ENCODE measurements at regions not wholly inside any gene's neighbourhood (a gene's known extent, or its start where the extent isn't known, plus 50 kb on each side); places are given as distances from the start of the nearest gene placed in this dataset.
A peak's percentile ranks its signal among the peaks of the same experiment; 100 is the strongest.
"Not testable (repeated sequence)": the region's sequence is repeated elsewhere in the genome, so short reads cannot be mapped to it uniquely, and the experiment has no call there.

DNA sequence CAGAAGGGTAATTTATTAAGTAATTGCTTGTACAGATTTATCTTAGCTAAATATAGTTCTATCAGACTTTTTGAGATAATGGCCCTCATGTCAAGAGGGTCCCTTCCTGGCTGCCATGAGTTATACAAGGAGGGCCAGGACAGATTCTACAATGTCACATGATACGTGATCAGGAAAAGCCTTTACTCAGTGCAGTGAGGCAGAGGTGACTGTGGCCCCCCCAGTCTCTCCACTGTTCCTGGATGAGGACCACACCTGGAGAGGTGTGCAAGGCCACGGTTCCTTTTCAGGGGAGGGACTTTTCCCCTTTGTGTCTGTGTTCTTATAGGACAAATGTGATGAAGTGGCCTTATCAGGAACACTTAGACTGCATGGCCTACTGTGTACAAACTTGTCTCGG lies 54.3 kb upstream of the LRCH1 start:
- no peak for DNase-seq

DNA sequence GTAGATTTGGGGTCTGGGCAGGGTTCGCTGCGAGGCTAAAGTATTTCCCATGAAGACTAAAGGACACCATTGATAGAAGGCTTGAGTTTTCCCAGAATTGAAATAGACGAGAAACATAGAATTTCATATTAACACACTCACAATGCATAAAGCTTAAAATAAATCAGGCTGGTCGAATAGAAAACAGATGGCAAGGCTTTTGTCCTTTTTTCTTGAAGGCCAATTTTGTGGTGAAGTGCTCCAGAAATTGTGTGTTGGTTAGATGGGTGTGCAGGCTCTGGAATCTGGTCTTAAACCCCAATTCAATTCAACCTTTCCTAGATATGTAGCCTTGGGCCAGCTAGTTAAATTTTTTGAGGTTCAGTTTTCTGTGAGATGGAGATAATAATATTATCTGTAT lies 56.9 kb upstream of the LRCH1 start:
- no peak for DNase-seq

DNA sequence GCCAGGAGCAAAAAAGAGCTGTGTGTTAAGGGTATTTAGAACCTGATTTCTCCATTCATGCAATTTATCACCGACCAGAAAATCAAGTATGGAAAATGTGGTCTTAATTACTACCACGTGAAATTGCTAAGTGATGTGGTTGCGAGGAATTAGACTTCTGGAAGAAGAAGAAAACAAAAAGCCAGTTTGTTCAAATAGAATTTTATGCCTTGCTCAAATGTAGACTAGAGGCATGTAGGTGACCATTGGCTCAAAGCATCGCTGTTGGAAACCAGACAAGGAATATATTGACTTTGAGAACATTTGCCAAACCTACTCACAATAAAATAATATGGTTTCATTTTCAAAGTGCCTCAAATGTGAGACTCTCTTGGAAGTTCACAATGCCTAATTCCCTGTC lies 57.3 kb upstream of the LRCH1 start:
- no peak for DNase-seq

DNA sequence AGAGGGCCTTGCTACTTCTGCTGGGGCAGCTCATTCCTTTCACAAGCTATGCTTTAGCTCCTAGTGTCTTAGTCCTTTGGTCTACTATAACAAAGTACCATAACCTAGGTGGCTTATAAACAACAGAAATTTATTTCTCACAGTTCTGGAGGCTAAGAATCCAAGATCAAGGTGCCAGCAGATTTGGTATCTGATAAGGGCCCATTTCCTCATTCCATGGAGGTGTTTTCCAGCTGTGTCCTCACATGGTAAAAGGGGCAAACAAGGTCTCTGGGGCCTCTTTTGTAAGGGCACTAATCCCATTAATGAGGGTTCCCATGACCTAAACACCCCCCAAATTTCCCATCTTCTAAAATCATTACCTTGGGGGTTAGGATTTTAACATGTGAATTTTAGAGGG lies 57.9 kb upstream of the LRCH1 start:
- DNase-seq: no peak

DNA sequence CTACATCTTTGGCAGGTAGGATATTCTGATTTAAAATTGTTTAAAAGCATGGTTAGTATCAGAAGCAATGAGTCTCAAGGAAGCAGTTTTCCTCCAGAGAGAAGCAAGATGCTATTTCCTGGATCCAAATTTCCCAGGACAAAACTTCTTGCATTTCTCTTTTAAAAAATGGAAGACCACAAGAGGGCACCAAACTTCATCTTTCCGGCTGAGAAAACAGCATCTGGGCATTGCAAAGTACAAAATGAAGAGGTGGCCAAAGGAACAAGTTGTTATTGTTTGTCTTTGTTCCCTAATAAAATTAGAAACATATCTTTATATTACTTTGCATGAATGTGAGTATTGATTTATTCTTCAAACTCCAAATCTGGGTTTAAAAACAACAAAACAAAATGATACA lies 60.0 kb upstream of the LRCH1 start:
- DNase-seq: peak; percentile 10 to 62

DNA sequence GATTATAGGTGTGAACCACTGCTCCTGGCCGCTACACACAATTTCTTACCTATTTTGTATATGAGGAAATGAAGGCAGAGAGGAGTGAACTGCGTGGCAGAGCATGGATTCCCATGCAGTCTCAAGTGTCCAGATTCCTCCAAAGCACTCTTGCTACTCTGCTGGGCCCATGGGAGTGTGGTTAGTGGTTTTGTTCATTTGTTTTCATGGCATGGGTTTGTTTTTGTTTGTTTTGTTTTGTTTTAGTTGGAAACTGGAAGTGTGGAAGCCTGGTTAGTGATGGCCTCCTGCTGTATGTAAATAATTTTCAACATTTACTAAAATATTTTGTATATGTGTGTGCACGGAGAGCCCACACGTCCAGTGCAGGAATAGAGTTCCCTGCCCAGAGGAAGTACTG lies 61.3 kb upstream of the LRCH1 start:
- no peak for DNase-seq

DNA sequence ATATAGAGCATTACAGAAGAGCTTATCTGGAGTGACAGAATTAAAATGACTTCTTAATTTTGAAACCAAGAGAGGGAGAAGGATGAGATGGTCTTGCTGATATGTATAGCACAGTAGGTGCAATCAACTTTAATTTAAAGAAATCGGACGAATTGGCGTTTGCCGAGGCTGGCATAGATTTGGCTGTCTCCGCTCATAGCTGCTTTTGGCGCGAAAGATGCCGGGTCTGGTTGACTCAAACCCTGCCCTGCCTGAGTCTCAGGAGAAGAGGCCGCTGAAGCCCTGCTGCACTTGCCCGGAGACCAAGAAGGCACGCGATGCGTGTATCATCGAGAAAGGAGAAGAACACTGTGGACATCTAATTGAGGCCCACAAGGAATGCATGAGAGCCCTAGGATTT lies 62.3 kb upstream of the LRCH1 start:
- not testable (repeated sequence) for DNase-seq

DNA sequence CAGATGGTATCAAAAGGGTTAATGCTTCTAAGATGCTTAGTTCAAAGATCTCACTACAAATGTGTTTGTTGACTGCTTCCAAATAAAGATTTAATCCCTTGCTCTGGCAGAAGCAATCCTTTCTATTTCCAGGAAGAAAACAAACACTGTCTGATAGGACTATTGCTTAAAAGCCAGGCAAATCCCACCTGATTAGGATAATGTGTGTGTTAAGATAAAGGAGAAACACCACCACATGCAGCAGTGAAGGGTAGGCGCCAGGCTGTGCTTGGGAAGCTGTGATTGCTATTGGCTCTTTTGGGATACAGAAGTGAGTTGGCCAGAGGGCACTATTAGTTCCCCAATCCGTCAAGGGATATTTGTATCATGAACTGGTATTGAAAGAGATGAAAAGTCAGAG lies 62.8 kb upstream of the LRCH1 start:
- no peak for DNase-seq

DNA sequence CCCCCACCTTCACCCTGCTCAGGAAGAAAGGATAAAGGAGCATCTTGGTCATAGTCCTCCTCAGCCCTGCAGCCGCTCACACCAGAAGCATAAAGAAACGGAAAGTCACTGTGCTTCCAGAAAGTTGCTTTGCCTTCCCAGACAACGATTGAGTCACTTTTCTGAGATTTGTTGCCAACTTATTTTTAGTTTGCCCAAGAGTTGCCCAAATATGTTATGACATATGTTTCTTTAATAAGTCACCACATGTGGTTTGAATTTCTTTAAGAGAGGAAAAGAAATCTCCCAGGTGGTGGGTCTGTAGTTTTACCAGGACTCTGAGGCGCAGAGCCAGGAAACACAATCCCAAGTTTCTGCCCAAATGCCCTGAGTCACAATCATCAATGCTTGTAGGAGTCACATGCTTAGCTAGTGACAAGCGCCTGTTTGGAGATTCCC lies 63.4 kb upstream of the LRCH1 start:
- DNase-seq: peak in 1 of 2 experiments; percentile 55

DNA sequence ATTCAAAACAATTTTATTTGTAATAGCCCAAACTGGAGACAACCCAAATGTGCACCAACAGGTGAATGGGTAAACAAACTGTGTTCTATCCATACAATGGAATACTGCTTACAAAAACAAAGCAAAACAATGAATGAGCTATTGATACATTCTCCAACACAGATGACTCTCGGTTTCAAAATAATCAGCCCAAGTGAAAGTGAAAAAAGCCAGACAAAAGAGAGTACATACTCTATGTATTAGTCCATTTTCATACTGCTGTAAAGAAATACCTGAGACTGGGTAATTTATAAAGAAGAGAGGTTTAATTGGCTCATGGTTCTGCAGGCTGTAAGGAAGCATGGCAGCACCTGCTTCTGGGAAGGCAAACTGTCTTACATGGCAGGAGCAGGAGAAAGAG lies 65.2 kb upstream of the LRCH1 start:
- DNase-seq: no peak

DNA sequence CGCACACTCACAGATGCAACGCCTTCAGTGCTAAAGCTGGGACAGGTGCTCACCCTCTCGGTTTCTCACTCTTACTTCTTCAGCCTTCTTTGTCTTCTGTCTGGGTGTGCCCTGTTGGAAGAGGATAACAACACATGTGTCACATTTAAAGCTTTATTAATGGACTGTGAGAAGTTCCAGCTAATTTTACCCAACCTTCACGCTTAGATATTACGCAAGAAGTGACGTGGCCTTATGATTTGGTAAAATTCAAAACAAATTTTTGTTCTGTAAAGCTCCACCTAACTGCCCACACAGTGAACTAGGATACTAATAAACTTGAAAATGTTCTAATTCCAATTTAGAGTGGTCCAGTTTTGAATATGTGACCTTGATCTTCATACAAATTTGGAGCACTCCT lies 66.7 kb upstream of the LRCH1 start:
- DNase-seq: no peak

DNA sequence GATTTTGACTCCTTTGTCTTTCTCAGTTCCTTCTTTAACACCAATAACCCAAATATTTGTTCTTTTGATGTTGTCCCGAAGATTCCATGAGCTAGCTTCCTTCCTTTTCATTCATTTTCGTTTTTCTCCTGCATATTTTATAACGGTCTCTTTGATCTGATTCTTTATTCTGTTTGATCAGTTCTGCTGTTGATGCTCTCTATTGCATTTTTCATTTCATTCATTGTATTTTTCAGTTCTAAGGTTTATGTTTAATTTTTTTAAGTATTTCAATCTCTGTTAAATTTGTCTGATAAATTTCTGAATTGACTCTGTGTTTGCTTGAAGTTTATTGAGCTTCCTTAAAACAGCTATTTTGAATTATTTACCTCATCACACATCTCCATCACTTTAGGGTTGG lies 68.4 kb upstream of the LRCH1 start:
- no peak for DNase-seq

DNA sequence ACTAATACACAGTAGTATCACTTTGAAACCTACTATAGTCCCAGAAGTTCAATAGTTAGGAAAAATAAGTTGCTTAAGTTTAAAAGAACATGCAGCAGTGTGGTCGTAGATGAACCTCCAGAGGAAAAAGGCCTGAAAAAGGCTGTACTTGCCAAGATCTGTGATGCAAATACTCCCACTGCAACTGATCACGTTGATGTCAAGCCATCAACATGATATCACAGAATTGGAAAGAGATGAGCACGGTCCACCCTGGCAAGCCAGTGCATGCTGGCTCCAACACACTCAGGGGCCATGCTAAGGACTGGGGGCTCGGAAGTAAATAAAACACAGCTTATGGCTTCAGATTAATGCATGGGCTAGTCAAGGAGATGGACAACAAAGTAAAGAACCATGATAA lies 71.8 kb upstream of the LRCH1 start:
- DNase-seq: no peak

DNA sequence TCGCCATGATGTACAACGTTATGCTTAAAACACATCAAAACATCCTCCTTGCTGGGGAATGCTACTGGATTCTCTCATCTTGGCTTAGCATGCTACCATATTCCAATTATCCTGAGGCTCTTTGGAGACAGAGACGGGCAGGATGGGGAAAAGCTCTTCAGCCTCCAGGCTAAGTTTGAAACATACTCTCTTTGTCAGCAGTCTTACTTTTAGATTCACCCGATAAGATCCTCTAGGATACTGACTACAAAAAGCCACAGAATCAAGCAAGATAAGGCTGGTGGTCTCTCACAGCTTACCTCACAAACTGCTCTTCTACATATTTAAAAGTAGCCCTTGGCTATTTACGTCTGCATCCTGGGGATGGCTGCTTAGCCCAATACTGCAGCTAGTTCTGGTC lies 72.8 kb upstream of the LRCH1 start:
- DNase-seq: no peak

DNA sequence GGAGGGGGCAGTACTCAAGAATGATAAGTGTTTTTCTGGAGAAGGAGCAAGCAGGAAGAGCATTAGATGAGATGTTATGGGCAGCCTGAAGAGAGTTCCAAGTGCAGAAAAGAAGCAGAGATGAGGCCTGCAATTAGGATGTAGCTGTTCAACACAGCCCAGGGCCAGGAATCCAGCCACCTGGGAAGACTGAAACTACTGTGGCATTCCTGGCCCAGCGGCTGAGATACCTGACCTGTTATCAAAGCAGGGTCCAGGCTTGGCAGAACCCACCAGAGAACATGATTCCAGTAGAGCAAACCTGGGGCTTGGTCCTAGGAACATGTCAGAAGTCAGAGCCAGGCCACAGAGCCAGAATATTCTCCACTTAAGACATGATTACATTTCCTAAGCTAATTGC lies 73.3 kb upstream of the LRCH1 start:
- DNase-seq: no peak

DNA sequence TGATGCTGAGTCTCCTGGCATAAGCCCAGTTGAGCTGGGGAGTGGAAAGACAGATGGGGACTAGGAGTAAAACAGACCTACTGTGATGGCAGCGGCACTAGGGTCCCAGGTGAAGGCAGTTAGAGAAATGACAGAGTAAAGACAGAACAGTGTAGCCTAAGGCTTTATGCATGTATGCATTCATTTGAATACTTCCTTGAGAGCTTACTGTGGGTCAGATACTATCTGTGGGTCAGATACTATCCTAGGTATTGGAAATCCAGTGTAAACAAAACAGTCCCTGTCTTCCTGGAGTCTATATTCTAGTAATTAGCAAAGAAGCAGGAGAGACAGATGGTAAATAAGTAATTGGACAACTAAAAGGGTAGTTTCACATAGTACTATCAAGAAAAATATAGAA lies 73.7 kb upstream of the LRCH1 start:
- no peak for DNase-seq

DNA sequence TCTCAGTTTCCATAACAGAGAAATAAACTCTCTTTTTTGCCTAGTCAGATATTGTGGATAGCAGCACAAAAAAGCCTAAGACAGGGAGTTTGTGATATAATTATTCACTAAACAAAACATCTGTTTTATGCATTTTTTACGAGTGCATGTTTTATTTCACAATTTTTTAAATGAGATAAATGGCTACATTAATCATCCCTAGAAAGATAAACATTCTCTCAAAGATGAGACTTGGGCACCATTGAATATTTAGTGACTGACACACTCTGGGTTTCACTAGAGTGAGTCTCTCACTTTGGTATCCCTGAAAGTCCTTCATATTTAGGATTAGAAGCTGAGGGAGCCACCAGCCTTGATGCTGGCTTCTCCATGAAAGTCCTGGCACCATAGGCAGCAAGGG lies 74.3 kb upstream of the LRCH1 start:
- no peak for DNase-seq

DNA sequence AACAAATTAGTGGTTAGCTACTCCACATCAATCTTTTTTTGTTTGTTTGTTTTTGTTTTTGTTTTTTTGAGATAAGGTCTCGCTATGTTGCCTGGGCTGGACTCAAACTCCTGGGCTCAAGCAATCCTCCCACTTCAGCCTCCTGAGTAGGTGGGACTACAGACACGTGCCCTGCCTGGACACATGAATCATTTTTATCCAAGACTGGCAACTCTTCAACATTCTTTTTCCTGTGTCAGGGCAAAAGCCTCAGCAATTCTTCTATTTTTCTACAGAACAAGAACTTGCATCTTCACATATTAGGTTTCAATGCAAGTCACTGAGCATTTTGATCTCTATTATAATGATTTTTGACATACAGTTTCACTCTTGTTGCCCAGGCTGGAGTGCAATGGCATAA lies 76.8 kb upstream of the LRCH1 start:
- no peak for DNase-seq

DNA sequence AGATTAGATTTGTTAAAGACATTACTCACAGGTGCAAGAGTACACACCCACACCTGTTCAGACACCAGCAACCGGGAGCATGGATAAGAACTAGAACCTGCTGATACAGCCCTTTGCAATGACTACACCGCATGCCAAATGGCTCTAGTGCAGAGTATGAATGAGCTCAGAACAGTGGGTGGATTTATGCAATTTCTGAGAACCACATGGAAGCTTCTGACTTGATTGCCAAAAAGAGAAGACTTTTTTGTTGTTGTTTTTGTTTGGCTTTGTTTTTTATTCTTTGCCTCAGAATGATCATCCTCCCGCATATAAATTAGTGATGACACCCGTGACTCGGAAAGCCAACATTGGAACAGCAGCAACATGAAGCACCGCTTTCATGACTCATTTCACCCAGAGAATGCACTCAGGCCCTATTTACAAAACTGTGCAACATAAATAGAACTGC lies 77.4 kb upstream of the LRCH1 start:
- DNase-seq: no peak

DNA sequence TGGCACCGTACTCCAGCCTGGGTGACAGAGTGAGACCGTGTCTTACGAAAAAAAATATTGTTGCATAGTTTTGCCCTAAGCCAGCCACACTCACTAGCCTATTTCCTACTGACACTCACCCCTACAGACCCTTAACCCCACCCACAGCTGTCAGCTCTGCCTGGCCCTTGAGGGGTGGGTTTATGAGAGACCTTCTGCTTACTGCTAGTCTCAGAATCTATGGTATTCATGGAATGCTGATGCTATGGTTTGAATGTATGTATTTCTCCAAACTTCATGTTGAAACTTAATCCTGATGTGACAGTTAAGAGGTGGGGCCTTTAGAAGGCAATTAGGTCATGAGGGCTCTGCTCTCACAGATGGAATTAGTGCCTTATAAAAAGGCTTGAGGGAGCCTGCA lies 79.2 kb upstream of the LRCH1 start:
- no peak for DNase-seq

DNA sequence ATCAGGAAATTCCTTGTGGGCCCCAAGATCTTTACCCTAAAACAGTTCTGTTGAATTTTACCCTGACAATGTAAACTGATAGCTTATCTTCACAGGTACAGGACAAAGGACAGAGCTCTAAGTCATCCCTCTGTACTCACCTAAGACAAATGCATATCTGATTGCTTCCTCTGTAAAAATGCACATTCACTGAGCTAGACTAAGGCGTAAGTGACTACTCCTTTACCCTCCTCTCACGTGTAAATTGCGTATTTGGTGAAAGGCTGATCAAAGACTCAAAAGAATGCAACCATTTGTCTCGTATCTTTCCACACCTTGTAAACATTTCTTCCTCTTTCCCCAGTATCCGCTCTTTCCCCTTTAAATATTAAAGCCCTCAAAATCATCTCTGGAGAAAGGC lies 80.6 kb upstream of the LRCH1 start:
- no peak for DNase-seq

DNA sequence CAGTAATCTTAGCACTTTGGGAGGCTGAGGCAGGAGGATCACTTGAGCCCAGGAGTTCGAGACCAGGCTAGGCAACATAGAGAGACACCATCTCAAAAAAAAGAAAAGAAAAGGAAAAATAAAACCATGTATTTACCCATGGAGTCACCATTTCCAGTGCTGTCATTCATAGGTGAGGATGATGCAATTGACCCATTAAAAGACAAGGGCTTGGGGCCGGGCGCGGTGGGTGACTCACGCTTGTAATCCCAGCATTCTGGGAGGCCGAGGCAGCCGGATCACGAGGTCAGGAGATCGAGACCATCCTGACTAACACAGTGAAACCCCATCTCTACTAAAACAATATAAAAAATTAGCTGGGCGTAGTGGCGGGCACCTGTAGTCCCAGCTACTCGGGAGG lies 82.6 kb upstream of the RUBCNL start:
- not testable (repeated sequence) for DNase-seq

DNA sequence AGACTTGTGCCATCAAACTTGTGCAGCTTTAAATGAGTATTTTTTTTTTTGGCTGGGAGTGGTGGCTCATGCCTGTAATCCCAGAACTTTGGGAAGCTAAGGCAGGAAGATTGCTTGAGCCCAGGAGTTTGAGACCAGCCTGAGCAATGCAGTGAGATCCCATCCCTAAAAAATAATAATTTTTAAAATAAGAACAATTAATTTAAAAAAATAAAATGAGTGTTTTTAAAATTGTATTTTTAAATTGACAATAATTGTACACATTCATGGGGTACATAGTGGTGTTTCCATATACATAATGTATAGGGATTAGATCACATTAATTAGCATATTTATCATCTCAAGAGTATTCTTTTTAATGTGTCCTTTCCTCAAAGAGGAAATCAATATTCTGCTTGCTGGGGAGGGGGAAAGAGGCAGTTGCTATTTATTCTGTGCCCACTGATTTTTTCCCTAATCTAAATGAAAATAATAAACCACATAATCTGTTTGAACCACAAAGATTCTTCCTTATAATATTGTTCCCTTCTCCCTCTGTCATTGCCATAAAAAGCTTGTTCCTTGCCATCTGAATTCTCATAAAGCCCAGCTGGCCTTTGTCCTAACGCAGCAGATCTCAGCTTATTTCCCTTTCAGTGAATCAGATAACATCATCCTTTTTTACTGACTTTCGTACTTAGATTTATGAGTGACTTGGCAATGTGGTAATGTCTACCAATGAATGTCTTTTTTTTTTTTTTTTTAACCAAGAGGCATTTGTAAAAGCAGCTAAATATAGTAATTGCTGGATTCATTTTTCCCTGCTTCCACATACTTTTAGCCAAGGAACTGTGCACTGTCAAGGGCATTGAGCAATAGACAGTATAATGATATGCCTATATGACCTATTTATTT lies 81.8 kb upstream of the RUBCNL start:
- DNase-seq: no peak

DNA sequence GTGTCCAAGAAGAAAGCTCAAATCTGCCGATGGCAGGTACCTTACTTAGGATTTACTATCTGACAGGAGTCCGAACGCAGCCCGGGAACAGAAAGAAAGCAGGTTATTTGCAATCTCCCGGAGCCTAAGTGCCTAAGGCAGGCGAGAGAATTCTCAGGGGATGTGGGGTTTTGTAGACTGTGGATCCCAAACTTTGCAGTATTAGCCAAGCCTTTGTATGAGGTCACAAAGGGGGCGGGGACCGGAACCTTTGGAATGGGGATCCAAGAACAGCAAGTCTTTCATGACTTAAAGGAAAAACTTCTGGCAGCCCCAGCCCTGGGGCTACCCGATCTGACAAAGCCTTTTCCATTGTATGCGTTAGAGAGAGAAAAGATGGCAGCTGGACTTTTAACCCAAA lies 80.6 kb upstream of the RUBCNL start:
- DNase-seq: not testable (repeated sequence)

DNA sequence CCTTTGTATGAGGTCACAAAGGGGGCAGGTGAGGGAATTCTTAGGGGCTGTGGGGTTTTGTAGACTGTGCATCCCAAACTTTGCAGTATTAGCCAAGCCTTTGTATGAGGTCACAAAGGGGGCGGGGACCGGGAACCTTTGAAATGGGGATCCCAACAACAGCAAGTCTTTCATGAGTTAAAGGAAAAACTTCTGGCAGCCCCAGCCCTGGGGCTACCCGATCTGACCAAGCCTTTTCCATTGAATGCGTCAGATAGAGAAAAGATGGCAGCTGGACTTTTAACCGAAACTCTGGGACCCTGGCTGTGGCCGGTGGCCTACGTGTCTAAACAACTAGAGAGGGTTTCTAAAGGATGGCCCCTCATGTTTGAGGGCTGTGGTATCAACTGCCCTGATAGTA lies 79.0 kb upstream of the RUBCNL start:
- DNase-seq: not testable (repeated sequence)

Data from NCI-H446 (cell line).